Parathyroid adenoma (tissue), 2 donors: ENCODE measurements at regions not wholly inside any gene's neighbourhood (a gene's known extent, or its start where the extent isn't known, plus 50 kb on each side); places are given as distances from the start of the nearest gene placed in this dataset.

ENCODE experiments used
- H2AFZ ChIP-seq: fragments of 300-600 bp; sonication (generic); one replicate; pipeline ENCODE4 v1.7.0; 2017; ENCODE audit warnings: antibody characterized with exemption, mild to moderate bottlenecking
- H3K27ac ChIP-seq: fragments of 300-600 bp; sonication (generic); one replicate; pipeline ENCODE4 v1.7.0; 2017
- H3K27me3 ChIP-seq: fragments of 300-600 bp; sonication (generic); one replicate; pipeline ENCODE4 v1.7.0; 2017; ENCODE audit warnings: low read length; ENCODE audit not compliant: control insufficient read depth, insufficient read depth
- H3K36me3 ChIP-seq: fragments of 300-600 bp; sonication (generic); one replicate; pipeline ENCODE4 v1.7.0; 2017; ENCODE audit warnings: low read length; ENCODE audit not compliant: control insufficient read depth, insufficient read depth
- H3K4me1 ChIP-seq: fragments of 300-600 bp; sonication (generic); one replicate; pipeline ENCODE4 v1.7.0; 2017; ENCODE audit warnings: control low read depth
- H3K4me2 ChIP-seq: fragments of 300-600 bp; sonication (generic); one replicate; pipeline ENCODE4 v1.7.0; 2017; ENCODE audit warnings: low read length
- H3K4me3 ChIP-seq: fragments of 300-600 bp; sonication (generic); one replicate; pipeline ENCODE4 v1.7.0; 2017; ENCODE audit warnings: low read depth, low read length
- H3K79me2 ChIP-seq: fragments of 300-600 bp; sonication (generic); one replicate; pipeline ENCODE4 v1.7.0; 2017; ENCODE audit warnings: control low read depth
- H3K9ac ChIP-seq: fragments of 300-600 bp; sonication (generic); one replicate; pipeline ENCODE4 v1.7.0; 2017; ENCODE audit warnings: mild to moderate bottlenecking
- H3K9me3 ChIP-seq: fragments of 300-600 bp; sonication (generic); one replicate; pipeline ENCODE4 v1.7.0; 2017; ENCODE audit warnings: low read length; ENCODE audit not compliant: control insufficient read depth
- TF ChIP-seq, protein P1 (sequence below): fragments of 300-600 bp; sonication (generic); IDR thresholded peaks from one replicate; pipeline ENCODE4 v1.7.0; 2017; ENCODE audit warnings: antibody characterized with exemption, mild to moderate bottlenecking
- donor health status: primary hyperparathyroidism.

DNA sequence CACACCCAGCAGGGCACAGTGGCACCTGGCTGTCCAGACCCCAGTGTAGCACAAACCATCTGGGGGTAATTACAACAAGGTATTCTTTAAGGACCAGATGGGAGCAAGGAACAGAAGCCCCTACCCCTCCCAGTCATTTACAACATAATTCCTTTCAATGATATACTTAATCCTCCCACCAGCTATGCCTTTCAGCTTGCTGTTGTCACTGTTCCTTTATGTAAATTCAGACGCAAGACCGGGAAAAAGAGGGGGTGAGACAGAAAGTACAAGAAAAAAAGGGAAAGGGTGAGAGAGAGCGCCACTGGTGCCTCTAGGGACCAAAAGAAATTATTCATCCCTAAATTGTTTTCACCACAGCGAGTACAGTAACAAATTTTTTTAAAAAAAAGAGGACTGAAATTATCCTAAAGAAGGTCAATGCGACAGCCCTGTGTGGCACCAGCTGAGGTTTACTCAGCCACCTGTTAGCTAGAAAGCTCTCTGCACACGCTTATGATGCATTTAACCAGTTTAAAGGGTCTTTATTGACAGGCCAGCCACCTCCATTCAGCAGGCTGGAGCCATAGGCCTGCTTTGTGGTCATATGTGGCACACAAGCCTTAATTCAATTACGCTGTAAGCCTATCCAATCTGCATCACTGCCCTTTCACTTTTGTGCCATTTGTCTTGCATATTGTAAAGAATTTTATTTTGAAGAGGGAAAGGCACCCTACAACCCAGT lies 210.2 kb upstream of the ISL1 start:
- H3K79me2 ChIP-seq = no peaks in the 10 kb centered on the region
- TF ChIP-seq, protein P1, sequence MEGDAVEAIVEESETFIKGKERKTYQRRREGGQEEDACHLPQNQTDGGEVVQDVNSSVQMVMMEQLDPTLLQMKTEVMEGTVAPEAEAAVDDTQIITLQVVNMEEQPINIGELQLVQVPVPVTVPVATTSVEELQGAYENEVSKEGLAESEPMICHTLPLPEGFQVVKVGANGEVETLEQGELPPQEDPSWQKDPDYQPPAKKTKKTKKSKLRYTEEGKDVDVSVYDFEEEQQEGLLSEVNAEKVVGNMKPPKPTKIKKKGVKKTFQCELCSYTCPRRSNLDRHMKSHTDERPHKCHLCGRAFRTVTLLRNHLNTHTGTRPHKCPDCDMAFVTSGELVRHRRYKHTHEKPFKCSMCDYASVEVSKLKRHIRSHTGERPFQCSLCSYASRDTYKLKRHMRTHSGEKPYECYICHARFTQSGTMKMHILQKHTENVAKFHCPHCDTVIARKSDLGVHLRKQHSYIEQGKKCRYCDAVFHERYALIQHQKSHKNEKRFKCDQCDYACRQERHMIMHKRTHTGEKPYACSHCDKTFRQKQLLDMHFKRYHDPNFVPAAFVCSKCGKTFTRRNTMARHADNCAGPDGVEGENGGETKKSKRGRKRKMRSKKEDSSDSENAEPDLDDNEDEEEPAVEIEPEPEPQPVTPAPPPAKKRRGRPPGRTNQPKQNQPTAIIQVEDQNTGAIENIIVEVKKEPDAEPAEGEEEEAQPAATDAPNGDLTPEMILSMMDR = no peak
- H3K27ac ChIP-seq = no peak overlapping the region
- no peak overlapping the region for H2AFZ ChIP-seq
- H3K36me3 ChIP-seq = no peaks in the 10 kb centered on the region
- H3K27me3 ChIP-seq = no peaks in the 10 kb centered on the region
- H3K9me3 ChIP-seq = no peaks in the 10 kb centered on the region
- no peak overlapping the region for H3K9ac ChIP-seq
- H3K4me1 ChIP-seq = no peaks in the 10 kb centered on the region
- no peak overlapping the region for H3K4me3 ChIP-seq
- H3K4me2 ChIP-seq = no peak overlapping the region

DNA sequence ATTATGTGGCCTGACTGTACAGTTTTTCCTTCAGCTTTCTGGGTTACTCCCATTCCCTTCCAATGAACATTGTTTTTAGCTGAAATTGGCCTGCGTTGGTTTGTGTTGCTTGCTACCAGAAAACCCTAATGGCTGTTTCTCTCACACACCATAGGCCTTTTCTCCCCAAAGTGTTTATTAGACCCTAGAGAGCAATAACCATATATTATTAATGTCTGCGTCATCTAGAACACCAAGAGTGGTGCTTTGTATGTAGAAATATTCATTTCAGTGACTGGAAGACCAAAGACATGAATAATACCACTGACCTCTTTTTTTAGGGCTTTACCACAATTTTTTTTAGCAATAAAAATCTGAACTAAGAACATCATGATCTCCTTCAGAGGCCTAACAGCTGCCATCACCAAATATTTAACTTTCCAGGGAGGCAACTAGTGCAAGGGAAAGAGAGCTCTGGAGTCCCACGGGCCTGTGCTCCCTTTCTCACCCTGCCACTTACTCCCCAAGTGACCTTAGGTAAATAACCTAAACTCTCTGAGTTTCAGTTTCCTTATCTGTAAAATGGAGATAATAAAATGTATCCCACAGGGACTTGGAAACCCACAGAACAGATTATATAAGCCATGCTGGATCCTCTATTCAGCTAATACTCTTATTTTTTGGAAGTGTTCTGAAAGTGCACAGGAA lies 201.9 kb upstream of the ISL1 start:
- TF ChIP-seq, protein P1 = no peak
- no peak overlapping the region for H3K27ac ChIP-seq

DNA sequence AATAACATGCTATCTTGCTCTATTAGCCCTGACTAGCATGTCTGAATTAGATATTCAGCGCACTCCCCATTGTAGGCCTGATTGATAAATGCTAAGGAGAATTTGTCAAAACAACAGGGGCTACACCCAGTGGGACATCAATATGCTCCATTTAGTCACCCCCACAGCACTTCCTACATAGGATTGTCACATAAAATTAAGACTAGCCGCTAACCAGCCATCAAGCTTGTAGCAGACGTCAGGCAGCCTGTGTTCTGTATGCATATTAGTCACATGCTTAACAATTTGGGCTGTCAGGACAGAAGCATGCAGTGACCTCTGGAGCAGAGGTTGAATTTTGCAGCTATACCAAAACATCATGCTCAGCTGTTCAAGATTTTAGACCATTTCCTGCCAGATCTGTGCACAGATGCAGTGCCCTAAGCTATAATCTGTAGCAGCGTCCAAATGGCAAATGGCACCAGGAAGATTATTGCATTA lies 197.4 kb upstream of the ISL1 start:
- Histone ChIP-seq H3K9me3 (no peaks in the 10 kb centered on the region), H2AFZ (no peak overlapping the region), H3K9ac (no peak overlapping the region), H3K27ac (no peak overlapping the region), H3K4me1 (no peaks in the 10 kb centered on the region), H3K36me3 (no peaks in the 10 kb centered on the region), H3K4me2 (no peak overlapping the region), H3K27me3 (no peaks in the 10 kb centered on the region), H3K79me2 (no peaks in the 10 kb centered on the region), H3K4me3 (no peak overlapping the region)
- TF ChIP-seq, protein P1 = no peak

More for the DNA sequence above, 201.9 kb upstream of the ISL1 start:
- Histone ChIP-seq H3K9ac (no peak overlapping the region), H3K4me3 (no peak overlapping the region), H3K79me2 (no peaks in the 10 kb centered on the region), H3K4me2 (no peak overlapping the region), H3K4me1 (no peaks in the 10 kb centered on the region), H2AFZ (no peak overlapping the region), H3K36me3 (no peaks in the 10 kb centered on the region), H3K27me3 (no peaks in the 10 kb centered on the region), H3K9me3 (no peaks in the 10 kb centered on the region)

DNA sequence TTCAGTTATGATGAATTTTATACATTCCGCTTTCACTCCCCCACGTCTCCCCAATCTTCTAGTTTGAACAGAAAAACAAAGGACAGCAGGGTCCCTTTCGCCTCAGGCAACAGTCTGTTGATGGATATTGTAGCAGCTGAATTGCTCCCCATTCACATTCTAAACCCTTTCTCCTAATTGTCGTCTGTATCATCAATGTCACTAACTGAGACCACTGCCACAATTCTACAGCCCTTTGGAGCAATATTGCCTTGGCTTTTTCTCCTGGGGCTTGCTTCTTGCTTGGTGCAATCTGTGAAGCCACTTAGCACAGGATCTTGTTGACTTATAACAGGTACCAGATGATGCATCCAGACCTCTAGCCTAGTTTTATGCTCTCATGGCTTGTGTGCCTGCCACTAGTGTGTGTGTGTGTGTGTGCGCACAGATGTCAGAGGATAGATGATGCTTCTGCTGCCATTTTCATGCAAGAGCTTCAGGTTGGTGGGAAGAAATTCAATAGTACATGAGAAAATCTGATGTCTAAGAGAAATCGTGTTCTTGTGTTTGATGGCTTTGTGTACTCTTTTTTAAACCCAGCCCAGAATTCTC lies 195.2 kb upstream of the ISL1 start:
- H3K27me3 ChIP-seq = no peaks in the 10 kb centered on the region
- no peaks in the 10 kb centered on the region for H3K4me1 ChIP-seq
- no peaks in the 10 kb centered on the region for H3K36me3 ChIP-seq
- no peaks in the 10 kb centered on the region for H3K79me2 ChIP-seq
- H3K4me3 ChIP-seq = no peak overlapping the region
- H3K9me3 ChIP-seq = no peaks in the 10 kb centered on the region
- H2AFZ ChIP-seq = no peak overlapping the region
- no peak overlapping the region for H3K4me2 ChIP-seq
- TF ChIP-seq, protein P1 = no peak
- no peak overlapping the region for H3K9ac ChIP-seq
- H3K27ac ChIP-seq = no peak overlapping the region
